B cell (primary cell): ENCODE measurements at regions not wholly inside any gene's neighbourhood (a gene's known extent, or its start where the extent isn't known, plus 50 kb on each side); places are given as distances from the start of the nearest gene placed in this dataset.

Source experiments
- EZH2 ChIP-seq: IDR thresholded peaks from 2 replicates; pipeline ENCODE4 v1.6.1; 2012; ENCODE audit warnings: borderline replicate concordance, low read depth, mild to moderate bottlenecking, moderate library complexity, low read length; ENCODE audit not compliant: insufficient read depth, poor library complexity, severe bottlenecking
- TF ChIP-seq, protein P1 (sequence below): fragments of 200-600 bp; IDR thresholded peaks from one replicate; pipeline ENCODE4 v1.8.0; 2022; ENCODE audit warnings: antibody characterized with exemption, mild to moderate bottlenecking

DNA sequence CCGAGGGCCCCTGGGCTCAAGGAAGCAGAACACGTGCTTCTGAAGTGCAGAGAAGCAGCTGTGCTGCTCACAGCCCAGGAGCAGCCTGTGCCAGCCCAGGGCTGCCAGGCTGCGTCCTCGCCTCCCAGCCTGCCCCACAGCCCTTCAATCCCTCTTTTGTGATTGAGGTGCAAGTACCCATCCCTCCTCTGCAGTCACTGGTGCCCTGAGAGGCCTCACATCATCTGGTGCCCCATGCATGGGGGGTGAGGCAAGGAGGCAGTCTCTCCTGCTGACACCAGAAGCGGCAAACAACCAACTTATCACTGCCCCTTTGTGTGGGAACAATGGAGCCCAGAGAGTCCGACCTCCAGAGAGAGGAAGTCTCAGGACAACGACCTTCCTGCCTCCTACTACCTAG is 49.8 kb upstream of the FGFR2 start:
- TF ChIP-seq, protein P1, sequence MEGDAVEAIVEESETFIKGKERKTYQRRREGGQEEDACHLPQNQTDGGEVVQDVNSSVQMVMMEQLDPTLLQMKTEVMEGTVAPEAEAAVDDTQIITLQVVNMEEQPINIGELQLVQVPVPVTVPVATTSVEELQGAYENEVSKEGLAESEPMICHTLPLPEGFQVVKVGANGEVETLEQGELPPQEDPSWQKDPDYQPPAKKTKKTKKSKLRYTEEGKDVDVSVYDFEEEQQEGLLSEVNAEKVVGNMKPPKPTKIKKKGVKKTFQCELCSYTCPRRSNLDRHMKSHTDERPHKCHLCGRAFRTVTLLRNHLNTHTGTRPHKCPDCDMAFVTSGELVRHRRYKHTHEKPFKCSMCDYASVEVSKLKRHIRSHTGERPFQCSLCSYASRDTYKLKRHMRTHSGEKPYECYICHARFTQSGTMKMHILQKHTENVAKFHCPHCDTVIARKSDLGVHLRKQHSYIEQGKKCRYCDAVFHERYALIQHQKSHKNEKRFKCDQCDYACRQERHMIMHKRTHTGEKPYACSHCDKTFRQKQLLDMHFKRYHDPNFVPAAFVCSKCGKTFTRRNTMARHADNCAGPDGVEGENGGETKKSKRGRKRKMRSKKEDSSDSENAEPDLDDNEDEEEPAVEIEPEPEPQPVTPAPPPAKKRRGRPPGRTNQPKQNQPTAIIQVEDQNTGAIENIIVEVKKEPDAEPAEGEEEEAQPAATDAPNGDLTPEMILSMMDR = no peak
- TF ChIP-seq EZH2 = no peak
